Putamen (tissue), 1 donor: ENCODE measurements at regions not wholly inside any gene's neighbourhood (a gene's known extent, or its start where the extent isn't known, plus 50 kb on each side); places are given as distances from the start of the nearest gene placed in this dataset.
"Not testable (repeated sequence)": the region's sequence is repeated elsewhere in the genome, so short reads cannot be mapped to it uniquely, and the experiment has no call there.

Experiments used
- DNase-seq: peaks from one replicate; pipeline ENCODE4 v3.0.0-alpha.2; 2016; ENCODE audit warnings: low spot score

GRCh38 chr10:29751684-29752083, 116.9 kb upstream of the SVIL start:
- no peak for DNase-seq

- no peak for DNase-seq
Measured at GRCh38 chr10:29751240-29751639, 116.5 kb upstream of the SVIL start.

GRCh38 chr10:29749150-29749549, 114.4 kb upstream of the SVIL start:
- no peak for DNase-seq

- DNase-seq: no peak
Measured at GRCh38 chr10:29748109-29748650, 113.4 kb upstream of the SVIL start.

GRCh38 chr10:29746080-29746797, 111.5 kb upstream of the SVIL start:
- no peak for DNase-seq

GRCh38 chr10:29740981-29741545, 106.3 kb upstream of the SVIL start:
- DNase-seq: no peak

GRCh38 chr10:29738341-29738740, 103.6 kb upstream of the SVIL start:
- DNase-seq: no peak

GRCh38 chr10:29737074-29737593, 102.4 kb upstream of the SVIL start:
- DNase-seq: no peak

- no peak for DNase-seq
Measured at GRCh38 chr10:29736366-29737073, 101.7 kb upstream of the SVIL start.

GRCh38 chr10:29735628-29736365, 101.0 kb upstream of the SVIL start:
- peak; percentile 29 for DNase-seq

GRCh38 chr10:29734962-29735627, 100.3 kb upstream of the SVIL start:
- DNase-seq: no peak

GRCh38 chr10:29734640-29734961, 99.8 kb upstream of the SVIL start:
- no peak for DNase-seq

GRCh38 chr10:29733323-29733722, 98.6 kb upstream of the SVIL start:
- no peak for DNase-seq

GRCh38 chr10:29732918-29733317, 98.1 kb upstream of the SVIL start:
- no peak for DNase-seq

GRCh38 chr10:29731760-29732159, 97.0 kb upstream of the SVIL start:
- no peak for DNase-seq

GRCh38 chr10:29730969-29731368, 96.2 kb upstream of the SVIL start:
- DNase-seq: no peak

GRCh38 chr10:29730458-29730857, 95.7 kb upstream of the SVIL start:
- DNase-seq: no peak

- DNase-seq: no peak
Measured at GRCh38 chr10:29728541-29729049, 93.8 kb upstream of the SVIL start.

GRCh38 chr10:29725927-29726326, 91.2 kb upstream of the SVIL start:
- not testable (repeated sequence) for DNase-seq

GRCh38 chr10:29725133-29725720, 90.5 kb upstream of the SVIL start:
- DNase-seq: no peak

- no peak for DNase-seq
Measured at GRCh38 chr10:29723726-29724125, 89.0 kb upstream of the SVIL start.
